ENCODE measurements at regions not wholly inside any gene's neighbourhood (a gene's known extent, or its start where the extent isn't known, plus 50 kb on each side); places are given as distances from the start of the nearest gene placed in this dataset.

DNA sequence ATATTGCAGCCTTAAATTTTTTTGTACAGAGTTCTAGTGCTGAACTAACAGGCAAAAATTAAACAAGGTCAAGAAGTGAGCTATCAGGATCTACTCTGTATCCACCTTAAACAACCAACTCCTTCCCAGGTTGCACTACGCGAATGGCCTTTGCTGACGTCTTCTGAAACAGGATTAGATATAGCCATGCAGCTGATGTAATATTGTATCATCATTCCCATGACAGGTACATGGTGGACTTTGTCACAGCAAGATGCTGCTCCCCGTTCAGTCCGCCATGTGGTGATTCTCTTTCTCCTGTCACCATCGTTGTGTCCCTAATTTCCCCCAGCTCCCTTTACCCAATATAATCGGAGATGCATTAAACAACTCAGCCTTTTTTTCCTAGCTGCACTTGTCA, 328.9 kb downstream of the DEPDC1B start:
- no peak for DNase-seq

DNA sequence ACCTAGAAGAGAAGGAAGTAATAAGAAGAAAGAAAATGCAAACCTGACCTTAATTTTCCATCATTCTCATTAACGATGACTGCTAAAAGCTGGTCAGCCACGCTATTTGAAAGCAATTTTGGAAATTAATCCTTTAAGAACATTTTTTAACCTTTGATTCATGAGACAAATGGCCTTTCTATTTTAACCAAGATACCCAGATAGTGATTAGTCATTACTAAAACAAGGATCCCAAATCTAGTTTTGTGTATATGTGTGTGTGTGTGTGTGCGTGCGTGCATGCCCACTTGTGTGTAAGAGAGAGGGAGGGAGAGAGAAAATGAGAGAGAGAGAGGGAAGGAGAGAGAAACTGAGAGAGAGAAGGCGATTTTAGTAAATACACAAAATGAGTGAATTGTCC, 329.5 kb downstream of the DEPDC1B start:
- DNase-seq, result no peak

DNA sequence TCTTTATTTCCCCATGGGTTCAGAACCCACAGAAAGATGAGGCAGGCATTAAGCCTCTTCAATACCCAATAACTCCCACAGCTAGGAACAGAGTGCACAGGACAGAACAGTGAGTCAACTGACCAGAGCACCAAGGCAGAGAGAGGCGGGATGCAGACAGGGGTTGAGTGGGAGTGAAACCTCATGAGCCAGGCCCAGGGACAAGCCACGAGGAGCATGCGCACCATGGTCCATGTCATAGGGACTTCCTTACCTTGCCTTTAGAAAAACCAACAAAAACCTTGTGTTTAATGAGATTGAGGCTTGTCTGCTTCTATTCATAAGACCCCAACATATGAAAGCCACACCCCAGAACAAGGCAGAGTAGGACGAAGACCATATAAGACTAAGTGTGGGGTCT, 330.6 kb downstream of the DEPDC1B start:
- no peak for DNase-seq

DNA sequence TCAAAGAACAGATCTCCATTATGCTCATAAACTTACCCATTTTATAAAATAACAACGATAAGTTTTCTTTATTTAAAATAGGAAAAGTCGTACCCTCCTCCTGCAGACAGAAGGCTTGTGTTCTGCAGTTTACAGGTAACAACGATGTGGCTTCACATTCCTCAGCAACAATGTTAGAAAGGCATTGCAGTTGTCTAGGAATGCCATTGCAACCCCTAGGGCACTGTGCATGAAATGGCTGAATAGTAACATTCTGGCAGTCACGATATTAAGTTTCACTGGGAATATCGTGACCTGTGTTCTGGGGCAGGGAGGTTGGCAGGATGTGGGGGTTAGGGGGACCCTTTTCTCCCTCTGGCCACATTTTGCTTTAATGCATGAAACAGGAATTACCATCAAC, 331.9 kb downstream of the DEPDC1B start:
- DNase-seq, result no peak

DNA sequence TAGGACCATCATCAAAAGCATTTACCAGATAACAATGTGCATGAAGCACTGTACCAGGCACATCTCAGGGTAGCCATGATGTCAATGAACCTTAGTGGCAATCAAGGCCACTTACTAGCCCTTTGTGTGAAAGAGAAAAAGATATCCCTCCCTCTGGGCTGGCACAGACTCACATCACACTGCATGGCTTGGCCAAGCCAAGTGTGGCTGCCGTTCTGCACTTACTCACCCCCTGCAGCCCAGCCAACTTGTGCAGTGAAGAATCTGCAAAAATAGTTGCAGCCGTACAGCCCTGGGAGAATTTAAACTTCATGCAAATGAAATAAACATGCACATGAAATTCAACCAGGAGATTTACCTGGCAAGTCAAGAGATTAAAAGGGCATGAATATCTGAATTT, 333.5 kb downstream of the DEPDC1B start:
- no peak for DNase-seq

DNA sequence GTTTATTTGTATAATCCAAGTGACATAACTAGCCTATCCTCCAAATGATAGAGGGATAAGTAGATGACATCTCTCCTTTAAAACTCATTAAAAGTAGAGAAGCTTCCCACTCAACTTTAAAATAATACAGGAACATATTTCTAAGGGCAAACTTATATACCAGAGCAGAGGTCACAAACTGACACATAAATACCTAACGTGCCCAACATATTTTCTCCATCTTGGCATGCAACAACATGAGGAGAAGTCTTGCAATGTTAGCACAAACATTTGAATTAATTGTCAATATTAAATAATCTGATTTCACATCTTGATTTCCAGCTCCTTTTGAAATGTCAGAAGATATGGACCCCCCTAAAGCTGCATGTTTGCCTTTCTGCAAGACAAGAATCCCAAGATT, 335.0 kb downstream of the DEPDC1B start:
- DNase-seq, result no peak

DNA sequence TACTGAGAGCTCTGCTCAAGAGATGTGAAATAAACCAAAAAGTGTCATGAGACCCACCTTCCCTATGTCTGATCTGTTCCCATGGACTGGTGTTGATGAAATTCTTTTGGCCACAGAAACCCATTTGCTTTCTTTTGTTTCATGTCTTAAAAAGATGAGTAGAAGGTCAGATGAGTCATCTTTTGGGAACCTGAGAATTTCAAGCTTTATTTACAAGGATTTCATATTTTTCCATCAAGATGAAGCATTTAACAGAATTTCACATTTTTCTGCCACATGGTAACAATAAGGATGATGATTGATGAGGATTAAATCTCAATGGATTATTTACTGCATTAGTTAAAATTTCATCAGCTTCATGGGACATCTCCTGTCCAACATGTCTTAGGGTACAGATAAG, 337.8 kb downstream of the DEPDC1B start:
- no peak for DNase-seq

DNA sequence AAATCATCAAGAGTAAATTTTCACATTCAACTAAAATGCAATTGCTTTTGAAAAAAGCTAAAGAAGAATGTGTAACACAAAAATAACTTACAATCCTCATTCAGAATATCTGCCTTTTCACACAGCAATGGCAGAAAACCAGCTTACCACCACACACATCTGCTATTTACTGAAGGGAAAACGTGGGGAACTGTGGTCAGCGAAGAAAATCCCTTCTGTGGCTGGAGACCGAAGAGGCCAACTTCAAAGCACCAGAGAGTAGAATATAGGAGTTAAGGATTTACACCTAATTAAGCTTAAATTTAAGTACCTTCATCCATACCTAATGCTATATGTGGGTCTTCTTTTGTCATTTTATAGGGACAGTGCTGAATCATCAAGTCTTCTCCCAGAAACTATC, 339.6 kb downstream of the DEPDC1B start:
- no peak for DNase-seq

DNA sequence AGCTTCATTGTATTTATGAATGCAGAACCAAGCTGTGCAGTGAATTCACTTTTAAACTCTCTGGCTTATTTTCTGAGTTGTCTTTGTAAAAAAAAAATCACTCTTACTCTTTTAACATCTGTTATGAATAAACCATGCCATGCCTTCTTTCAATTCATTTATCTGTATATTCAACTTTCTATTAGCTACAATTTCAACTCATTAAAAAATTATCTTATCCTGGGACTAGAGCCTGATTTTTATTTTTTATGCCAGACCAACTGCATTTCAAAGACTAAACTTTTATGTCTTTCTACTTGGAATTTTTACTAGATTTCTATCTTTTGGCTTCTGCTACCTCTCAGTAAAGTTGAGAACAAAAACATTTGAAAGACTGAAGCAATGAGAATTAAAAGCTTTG, 342.7 kb downstream of the DEPDC1B start:
- DNase-seq, result no peak

DNA sequence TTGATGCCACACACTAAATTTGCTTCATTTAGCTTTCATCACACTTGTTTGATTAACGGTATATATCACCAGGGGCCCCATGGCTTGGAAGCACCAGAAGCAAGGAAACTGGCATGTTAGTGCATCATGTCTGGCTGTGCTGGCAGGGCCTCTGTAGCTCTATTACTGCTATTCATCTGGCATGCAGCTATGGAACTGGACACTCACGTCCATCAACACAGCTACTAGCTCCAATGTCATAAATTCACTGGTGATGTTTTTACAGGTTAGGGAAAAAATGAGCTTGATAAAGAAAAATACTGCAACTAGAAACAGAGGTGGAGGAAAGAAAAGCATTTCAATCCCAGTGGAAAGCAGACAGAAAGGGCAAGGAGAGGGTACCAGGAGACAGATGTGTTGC, 343.2 kb downstream of the DEPDC1B start:
- no peak for DNase-seq

DNA sequence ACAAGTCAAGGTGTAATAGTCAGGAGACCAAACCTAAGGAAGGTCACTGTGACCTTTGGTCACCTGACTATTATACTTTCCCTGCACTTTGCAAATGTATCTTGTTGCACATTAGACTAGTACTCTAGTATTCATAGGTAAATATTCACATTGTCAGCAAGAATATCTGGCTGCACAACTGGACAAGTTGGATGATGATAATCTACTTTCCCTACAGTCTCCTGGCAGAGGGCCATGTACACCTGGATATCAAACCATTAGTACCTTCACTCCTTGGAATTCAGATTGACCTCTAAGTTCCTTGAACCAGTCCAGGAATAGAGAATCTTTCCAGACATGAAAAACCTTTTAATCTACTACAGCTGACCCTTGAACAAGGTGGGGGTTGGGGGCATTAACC, 344.8 kb downstream of the DEPDC1B start:
- no peak for DNase-seq

DNA sequence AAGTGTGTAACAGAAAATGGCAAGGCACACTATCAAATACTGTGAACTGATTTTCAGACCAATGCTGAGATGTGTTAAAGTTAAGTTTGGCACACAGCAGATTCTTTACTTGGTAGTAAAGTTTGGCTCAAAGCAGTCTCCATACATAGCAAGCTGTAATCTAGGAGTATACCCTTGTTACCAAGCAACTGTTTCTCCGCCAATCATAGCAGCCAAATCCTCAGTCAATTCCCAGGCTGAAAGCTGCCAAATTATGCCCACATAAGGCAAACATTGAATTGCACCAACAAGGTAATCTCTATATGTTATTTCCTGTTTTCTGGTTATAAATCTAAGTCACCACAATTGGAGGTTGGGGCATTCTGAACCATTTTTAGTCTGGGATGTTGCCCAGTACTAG, 345.7 kb downstream of the DEPDC1B start:
- no peak for DNase-seq

DNA sequence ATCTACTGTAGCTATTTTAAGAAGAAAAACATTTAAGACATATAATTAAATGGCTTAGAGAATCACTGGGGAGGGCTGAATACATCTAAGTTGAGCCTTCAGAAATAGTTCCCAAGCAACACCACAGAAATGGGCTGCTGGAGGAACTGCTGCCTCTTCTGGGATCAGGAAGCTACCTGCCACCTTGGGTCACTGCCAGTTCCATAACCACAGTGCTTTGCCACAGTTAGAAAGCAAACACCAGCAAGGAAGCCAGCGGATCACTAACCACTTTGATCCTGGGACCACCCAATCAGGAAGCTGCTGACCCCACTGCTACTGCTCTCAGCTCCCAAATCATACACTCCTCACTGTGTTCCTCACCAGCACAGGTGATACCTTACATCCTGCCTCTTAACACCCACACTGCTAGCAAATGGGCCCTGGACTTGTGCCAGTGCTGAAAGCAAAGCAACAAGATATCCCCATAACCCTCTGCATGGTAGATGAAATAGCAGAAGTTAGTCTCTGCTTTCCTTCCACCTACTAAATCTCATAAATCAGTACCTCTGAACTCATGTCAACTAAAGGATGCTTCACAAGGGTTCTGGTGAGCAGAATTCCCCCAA, 346.9 kb downstream of the DEPDC1B start:
- no peak for DNase-seq

DNA sequence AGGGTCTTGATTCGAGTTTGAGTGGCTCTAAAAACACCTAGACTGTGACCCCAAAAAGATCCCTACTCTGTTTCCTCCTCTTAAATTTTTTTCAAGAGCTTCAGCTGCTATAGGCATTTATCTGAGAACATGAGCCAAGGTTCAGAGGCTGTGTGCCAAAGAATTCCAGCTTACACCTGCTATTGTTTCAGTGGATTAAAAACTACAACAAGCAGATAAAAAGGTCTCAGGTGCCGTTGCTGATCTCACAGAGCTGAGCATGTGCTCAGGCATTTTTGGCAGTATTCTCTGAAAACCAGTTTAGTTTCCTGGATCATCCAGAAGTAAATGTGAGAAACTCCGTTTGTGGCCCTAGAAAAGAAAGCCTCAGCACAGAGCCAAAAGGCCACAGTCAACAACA, 349.2 kb downstream of the DEPDC1B start:
- peak in 1 of 14 donors; percentile 76 for DNase-seq

DNA sequence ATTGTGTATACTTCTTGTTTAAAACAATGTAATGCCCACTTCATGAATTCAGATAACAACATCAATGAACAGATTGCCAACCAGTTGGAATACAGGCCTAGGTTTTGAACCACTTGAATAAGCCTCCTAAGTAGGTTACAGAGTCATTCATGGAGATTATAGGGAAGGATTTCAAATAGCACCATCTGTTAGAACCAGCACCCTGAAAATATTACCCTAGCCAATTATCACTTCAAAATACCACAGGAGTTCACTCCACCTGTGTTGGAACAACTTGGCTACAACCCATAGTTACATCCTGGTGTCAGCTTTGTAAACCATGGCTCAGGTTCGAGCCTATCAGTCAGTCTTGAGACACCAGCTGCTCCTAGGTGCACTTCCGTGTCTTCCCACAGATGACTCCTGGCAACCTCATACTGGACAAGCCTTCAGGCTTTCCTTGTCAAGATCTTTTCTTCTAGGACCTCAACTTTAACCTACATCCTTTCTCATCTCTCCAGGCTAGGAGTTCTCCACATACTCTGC, 350.0 kb downstream of the DEPDC1B start:
- DNase-seq, result peak in 2 of 14 donors; percentile 13 to 94

DNA sequence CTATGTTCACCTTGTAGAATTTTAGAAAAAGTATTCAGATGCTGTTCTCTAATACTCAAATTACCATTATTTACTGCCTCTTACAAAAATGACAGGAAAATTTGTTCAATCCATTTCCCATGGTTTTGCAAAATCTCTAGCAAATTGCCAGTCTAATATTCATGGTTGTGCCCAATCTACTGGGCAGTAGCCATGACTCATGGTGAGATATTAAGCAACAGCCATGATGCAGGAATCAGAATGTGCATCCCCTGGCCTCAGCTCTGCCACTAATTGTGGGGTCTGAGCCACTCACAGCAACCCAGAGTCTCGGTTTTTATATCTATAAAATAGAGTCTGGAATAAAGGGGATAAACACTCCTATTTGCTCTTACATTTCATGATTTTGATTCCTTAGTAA, 353.6 kb downstream of the DEPDC1B start:
- no peak for DNase-seq

DNA sequence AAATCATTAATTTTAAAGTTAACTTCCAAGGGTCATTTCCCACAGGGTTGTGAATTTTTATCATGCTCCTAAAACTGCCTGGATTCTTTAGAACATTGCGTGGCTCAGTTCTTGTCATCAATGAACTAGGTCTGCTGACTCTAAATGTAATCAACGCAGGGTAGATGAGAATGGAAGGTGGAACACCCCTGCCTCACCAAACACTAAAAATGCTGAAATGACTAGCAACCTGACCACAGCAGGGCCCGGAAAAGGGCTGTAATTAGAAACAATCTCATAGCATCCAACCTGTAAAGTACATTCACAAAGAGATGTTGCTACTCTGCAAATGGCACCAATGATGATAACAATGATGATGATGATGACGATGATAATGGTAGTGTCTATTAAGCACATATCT, 356.9 kb downstream of the DEPDC1B start:
- no peak for DNase-seq

DNA sequence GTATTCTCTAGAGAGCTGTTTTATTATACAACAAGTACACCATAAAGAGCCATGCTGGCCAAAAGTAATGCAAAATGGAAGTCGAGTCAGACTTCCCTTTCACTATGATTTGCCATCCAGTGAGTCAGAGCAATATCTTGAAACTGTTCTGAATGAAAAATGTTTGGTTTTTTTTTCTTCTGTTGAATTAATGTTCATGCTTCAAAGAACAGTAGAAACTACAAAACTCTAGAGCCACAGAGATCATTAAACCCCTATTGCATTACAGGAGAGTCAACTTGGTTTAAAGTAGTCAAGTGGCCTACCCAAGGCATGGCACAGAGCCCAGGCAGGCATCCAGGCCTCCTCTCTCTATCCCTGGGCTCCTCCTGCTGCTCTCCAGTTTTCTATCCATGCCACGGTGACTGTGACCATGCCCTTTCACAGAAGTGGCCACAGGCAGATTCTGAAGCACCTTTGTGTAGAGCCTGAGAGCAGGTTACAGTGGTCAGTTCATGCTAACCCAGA, 358.9 kb downstream of the DEPDC1B start:
- DNase-seq, result peak in 3 of 14 donors; percentile 5 to 17 (median 9)

DNA sequence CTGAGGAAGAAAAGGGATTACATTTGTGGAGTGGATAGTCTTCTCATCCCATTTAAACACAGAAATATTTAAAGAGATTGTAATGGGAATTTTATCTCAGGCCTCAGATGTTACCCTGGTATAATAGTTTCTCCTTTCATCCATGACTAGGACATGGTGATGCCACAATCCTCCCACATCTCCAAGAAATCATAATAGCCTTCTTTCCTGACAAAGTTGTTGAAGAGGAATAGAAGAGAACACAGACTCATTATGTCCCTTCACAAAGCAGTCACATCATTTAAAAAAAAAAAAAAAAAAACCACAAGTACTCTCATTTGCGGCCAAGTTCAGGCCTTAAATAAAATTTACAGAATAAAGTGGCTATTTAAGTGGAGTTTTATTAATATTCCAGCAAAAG, 359.6 kb downstream of the DEPDC1B start:
- DNase-seq, result no peak

DNA sequence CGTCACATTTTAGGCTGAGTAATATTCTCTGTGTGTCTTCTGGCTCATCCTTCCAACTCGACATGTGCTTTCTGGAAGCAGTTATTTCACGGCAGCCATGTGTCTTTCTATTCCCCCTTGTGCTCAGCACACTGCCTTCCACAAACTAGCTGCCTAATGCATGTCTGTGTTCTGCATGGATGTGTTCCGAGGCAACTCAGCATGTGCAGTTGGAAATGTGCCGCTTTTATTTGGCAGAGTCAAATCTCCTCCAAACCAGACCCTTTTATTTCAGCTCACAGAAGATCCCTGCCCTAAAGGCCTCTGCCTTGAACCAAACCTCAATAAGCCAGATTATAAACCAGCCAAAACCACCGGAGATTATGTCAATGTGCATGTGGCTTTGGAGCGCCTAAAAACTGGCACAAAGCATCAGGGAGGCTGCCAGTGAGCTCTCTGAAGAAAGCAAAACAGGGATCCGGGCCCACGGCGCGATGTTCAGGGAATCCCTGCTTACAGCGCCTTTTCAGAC, 360.2 kb downstream of the DEPDC1B start:
- DNase-seq, result peak in 12 of 14 donors; percentile 17 to 95 (median 44)

DNA sequence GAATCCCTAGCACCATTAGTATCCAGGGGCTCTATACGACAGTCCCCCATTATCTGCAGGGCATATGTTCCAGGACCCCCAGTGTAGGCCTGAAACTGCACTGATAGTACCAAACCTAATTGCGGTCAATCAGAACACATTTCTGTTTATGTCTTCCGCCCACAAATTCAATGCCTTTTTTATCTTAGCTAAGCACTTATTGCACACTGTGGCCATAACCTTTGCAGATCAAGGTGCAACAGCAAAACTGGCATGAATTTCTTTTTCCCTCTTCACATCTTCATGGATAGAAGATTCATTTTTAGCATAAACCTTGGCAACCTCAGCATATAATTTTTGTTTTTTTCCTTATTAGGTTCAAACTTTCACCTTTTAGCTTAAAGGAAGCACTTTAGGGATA, 361.1 kb downstream of the DEPDC1B start:
- DNase-seq, result no peak

DNA sequence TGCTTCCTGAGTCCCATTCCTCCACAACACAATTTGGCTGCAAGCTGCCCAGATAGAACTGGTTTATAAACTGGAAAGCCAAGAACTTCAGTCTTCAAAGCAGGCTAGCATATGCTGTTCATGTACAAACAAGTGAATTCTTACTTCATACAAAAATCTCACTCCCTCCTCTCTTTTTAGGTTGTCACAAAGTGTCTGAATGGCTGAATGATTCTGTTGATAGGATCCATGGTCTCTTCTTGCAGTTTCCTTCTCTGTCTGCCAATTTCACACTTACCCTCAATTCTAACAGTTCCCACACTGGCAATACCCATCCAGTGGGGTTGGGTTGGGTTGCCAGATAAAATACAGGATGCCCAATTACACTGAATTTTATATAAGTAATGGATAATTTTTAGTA, 363.5 kb downstream of the DEPDC1B start:
- DNase-seq, result no peak

DNA sequence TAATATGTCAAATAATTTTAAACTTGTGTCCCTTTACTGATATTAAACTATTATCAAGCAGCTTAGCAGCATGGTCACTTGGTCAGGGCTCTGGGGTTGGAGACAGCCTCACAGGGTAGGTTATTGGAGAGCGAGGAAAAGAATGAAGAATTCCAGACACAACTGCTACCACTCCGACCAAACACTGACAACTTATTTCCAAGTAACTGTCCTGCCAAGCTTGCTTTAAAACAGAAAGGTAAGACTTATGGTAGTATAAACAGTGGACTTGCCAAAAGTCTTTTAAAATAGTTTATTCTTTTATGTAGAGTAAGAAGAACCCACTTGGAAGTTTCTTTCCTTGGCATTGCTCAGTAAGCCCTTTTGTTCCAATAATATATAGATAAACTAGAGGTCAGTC, 364.1 kb downstream of the DEPDC1B start:
- no peak for DNase-seq

DNA sequence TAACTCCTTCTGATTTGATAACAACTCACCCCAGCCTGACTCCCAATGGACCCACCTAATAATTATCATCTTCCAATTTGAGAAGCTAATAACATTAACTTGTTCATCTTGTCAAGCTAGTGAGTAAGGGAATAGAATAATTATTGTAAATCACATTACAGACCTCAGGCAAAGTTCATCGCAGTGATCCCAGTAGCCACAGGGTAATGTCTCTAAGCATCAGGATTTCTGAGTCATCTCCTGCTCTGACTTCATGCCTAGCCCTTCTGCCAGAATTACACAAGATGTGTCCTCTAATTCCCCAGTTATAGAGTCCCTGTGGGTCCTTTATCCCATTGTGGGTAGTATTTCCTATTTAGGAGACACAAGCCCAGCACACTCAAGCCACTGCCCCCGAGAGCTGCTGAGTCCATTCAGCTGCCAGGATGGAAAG, 365.7 kb downstream of the DEPDC1B start:
- no peak for DNase-seq
